ENCODE measurements at regions not wholly inside any gene's neighbourhood (a gene's known extent, or its start where the extent isn't known, plus 50 kb on each side); places are given as distances from the start of the nearest gene placed in this dataset.
"Not testable (repeated sequence)": the region's sequence is repeated elsewhere in the genome, so short reads cannot be mapped to it uniquely, and the experiment has no call there.

DNA sequence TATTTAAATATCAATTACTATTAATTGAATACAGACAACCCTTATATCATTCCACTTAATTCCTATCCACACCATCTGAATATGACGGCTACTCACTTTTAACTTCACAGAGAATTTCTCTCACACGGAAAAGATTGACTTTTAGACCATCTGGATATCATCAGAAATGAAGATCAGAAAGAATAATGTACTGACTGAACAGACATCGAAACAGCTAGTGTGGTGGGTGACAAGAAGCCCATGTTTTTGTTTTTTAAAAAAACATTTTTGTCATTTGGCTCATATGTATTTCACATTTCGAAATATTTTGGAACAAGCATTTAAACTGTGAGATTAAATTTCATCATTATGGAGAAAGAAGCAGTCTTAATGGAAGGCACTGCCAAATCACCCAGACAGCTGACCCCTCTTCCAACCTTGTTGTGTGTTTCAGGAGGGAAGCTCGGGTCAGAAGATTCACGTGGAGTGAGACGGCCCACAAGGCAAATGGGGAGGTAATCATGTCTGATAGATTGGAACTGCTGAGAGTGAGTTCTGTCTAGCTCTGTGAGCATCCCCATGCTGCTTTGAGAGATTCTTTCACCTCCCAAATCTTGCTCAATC, 204.2 kb upstream of the RASGEF1B start:
- no peaks in the 10 kb centered on the region for H3K9me3 ChIP-seq (ENCODE audit: control insufficient read depth, insufficient read depth, low read length)
- no peak overlapping the region for H3K4me2 ChIP-seq (ENCODE audit: low read length)
- no peaks in the 10 kb centered on the region for H3K9me2 ChIP-seq (replicated peaks; ENCODE audit: control insufficient read depth, low read length)
- no peaks in the 10 kb centered on the region for H3K79me2 ChIP-seq (ENCODE audit: control insufficient read depth, low read length)
- no peaks in the 10 kb centered on the region for H4K20me1 ChIP-seq (ENCODE audit: control insufficient read depth, insufficient read depth, low read depth, low read length)
- H3K27me3 ChIP-seq (ENCODE audit: control insufficient read depth, low read length) = no peaks in the 10 kb centered on the region
- H3K4me1 ChIP-seq (ENCODE audit: control insufficient read depth, low read length) = no peaks in the 10 kb centered on the region
- H3F3A ChIP-seq (ENCODE audit: control insufficient read depth, insufficient read depth) = no peaks in the 10 kb centered on the region
- no peak overlapping the region for H3K27ac ChIP-seq (ENCODE audit: low read depth, low read length)
- no peak for TF ChIP-seq EZH2phosphoT487 (IDR thresholded peaks at IDR 0.05; ENCODE audit: borderline replicate concordance, low read length)
- TF ChIP-seq CTCF (IDR thresholded peaks at IDR 0.05; ENCODE audit: low read depth, low read length, poor library complexity, severe bottlenecking) = no peak
- no peak overlapping the region for H3K4me3 ChIP-seq (ENCODE audit: low read length)
- H3K36me3 ChIP-seq (ENCODE audit: control insufficient read depth, low read length) = no peaks in the 10 kb centered on the region

GRCh38 chr4:81673961-81674360, 202.3 kb upstream of the RASGEF1B start:
- TF ChIP-seq CTCF (IDR thresholded peaks at IDR 0.05; ENCODE audit: low read depth, low read length, poor library complexity, severe bottlenecking) (no peak), EZH2phosphoT487 (IDR thresholded peaks at IDR 0.05; ENCODE audit: borderline replicate concordance, low read length) (no peak)
- H3K4me1 ChIP-seq (ENCODE audit: control insufficient read depth, low read length) = no peaks in the 10 kb centered on the region
- no peaks in the 10 kb centered on the region for H3K9me3 ChIP-seq (ENCODE audit: control insufficient read depth, insufficient read depth, low read length)
- H4K20me1 ChIP-seq (ENCODE audit: control insufficient read depth, insufficient read depth, low read depth, low read length) = no peaks in the 10 kb centered on the region
- no peaks in the 10 kb centered on the region for H3K36me3 ChIP-seq (ENCODE audit: control insufficient read depth, low read length)
- H3K27me3 ChIP-seq (ENCODE audit: control insufficient read depth, low read length) = no peaks in the 10 kb centered on the region
- no peaks in the 10 kb centered on the region for H3K79me2 ChIP-seq (ENCODE audit: control insufficient read depth, low read length)
- no peak overlapping the region for H3K27ac ChIP-seq (ENCODE audit: low read depth, low read length)
- H3K4me2 ChIP-seq (ENCODE audit: low read length) = no peak overlapping the region
- H3F3A ChIP-seq (ENCODE audit: control insufficient read depth, insufficient read depth) = no peaks in the 10 kb centered on the region
- H3K9me2 ChIP-seq (replicated peaks; ENCODE audit: control insufficient read depth, low read length) = no peaks in the 10 kb centered on the region
- H3K4me3 ChIP-seq (ENCODE audit: low read length) = no peak overlapping the region

DNA sequence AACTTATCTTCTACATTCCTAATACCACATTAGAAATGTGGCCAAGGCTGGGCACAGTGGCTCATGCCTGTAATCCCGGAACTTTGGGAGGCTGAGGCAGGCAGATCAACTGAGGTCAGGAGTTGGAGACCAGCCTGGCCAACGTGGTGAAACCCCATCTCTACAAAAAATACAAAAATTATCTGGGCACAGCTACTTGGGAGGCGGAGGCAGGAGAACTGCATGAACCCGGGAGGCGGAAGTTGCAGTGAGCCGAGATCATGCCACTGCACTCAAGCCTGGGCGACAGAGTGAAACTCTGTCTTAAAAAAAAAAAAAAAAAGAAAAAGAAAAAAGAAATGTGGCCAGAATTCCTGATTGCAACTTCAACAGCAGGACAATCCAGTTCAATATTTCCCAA, 196.6 kb upstream of the RASGEF1B start:
- H3K9me2 ChIP-seq (replicated peaks; ENCODE audit: control insufficient read depth, low read length); H3K9me3 ChIP-seq (ENCODE audit: control insufficient read depth, insufficient read depth, low read length); H3K27ac ChIP-seq (ENCODE audit: low read depth, low read length); H3F3A ChIP-seq (ENCODE audit: control insufficient read depth, insufficient read depth); H3K79me2 ChIP-seq (ENCODE audit: control insufficient read depth, low read length); H3K36me3 ChIP-seq (ENCODE audit: control insufficient read depth, low read length); H3K4me3 ChIP-seq (ENCODE audit: low read length); H4K20me1 ChIP-seq (ENCODE audit: control insufficient read depth, insufficient read depth, low read depth, low read length); H3K4me2 ChIP-seq (ENCODE audit: low read length); H3K4me1 ChIP-seq (ENCODE audit: control insufficient read depth, low read length); H3K27me3 ChIP-seq (ENCODE audit: control insufficient read depth, low read length): not testable (repeated sequence)

GRCh38 chr4:81667539-81667938, 195.8 kb upstream of the RASGEF1B start:
- no peak overlapping the region for H3K27ac ChIP-seq (ENCODE audit: low read depth, low read length)
- H3K4me1 ChIP-seq (ENCODE audit: control insufficient read depth, low read length) = no peaks in the 10 kb centered on the region
- H3K4me3 ChIP-seq (ENCODE audit: low read length) = no peak overlapping the region
- no peaks in the 10 kb centered on the region for H3F3A ChIP-seq (ENCODE audit: control insufficient read depth, insufficient read depth)
- H4K20me1 ChIP-seq (ENCODE audit: control insufficient read depth, insufficient read depth, low read depth, low read length) = no peaks in the 10 kb centered on the region
- no peaks in the 10 kb centered on the region for H3K27me3 ChIP-seq (ENCODE audit: control insufficient read depth, low read length)
- H3K4me2 ChIP-seq (ENCODE audit: low read length) = no peak overlapping the region
- H3K36me3 ChIP-seq (ENCODE audit: control insufficient read depth, low read length) = no peaks in the 10 kb centered on the region
- H3K79me2 ChIP-seq (ENCODE audit: control insufficient read depth, low read length) = no peaks in the 10 kb centered on the region
- TF ChIP-seq CTCF (IDR thresholded peaks at IDR 0.05; ENCODE audit: low read depth, low read length, poor library complexity, severe bottlenecking) (no peak), EZH2phosphoT487 (IDR thresholded peaks at IDR 0.05; ENCODE audit: borderline replicate concordance, low read length) (no peak)
- H3K9me2 ChIP-seq (replicated peaks; ENCODE audit: control insufficient read depth, low read length) = no peaks in the 10 kb centered on the region
- no peaks in the 10 kb centered on the region for H3K9me3 ChIP-seq (ENCODE audit: control insufficient read depth, insufficient read depth, low read length)

Data from DOHH2 (cell line).